HL-60 (cell line): ENCODE measurements at regions not wholly inside any gene's neighbourhood (a gene's known extent, or its start where the extent isn't known, plus 50 kb on each side); places are given as distances from the start of the nearest gene placed in this dataset.

Source experiments
- CTCF ChIP-seq: IDR thresholded peaks from one replicate; pipeline ENCODE4 v1.5.1; 2011; ENCODE audit warnings: low read length, control low read depth, inconsistent platforms; ENCODE audit not compliant: insufficient read depth
- POLR2AphosphoS5 ChIP-seq: IDR thresholded peaks from 2 replicates; pipeline ENCODE4 v1.6.1; 2012; ENCODE audit warnings: low read depth
- REST ChIP-seq: IDR thresholded peaks from 2 replicates; pipeline ENCODE4 v1.6.1; 2012; ENCODE audit warnings: low read depth; ENCODE audit not compliant: insufficient replicate concordance

GRCh38 chr16:49049191-49049590 lies 232.4 kb downstream of the CBLN1 start:
- TF ChIP-seq POLR2AphosphoS5 (no peak), CTCF (no peak), REST (no peak)
